ENCODE measurements at regions not wholly inside any gene's neighbourhood (a gene's known extent, or its start where the extent isn't known, plus 50 kb on each side); places are given as distances from the start of the nearest gene placed in this dataset.

DNA sequence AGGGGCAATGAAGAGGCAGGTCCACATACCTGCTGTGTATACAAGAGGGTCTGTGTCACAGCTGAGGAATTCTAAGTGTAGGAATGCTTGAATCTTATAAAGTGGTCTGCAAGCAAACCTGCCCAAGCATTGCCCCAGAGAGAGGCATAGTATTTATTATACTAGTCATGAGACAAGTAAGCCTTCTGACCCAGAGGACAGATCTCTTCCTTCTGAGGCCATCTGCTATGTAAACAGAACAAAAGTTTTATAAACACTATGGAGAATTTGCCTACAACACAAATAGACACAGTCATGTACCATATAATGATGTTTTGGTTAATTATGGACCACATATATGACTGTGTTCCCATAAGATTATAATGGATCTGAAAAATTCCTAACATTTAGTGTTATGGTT is 388.2 kb downstream of the NEBL start:
- Mint-ChIP-seq H3K27ac (ENCODE audit: unreplicated experiment) (no peak overlapping the region), H3K4me1 (ENCODE audit: low read depth, unreplicated experiment) (no peaks in the 10 kb centered on the region), H3K4me3 (ENCODE audit: unreplicated experiment) (no peak overlapping the region), H3K27me3 (ENCODE audit: unreplicated experiment) (no peaks in the 10 kb centered on the region), H3K9me3 (ENCODE audit: unreplicated experiment) (no peaks in the 10 kb centered on the region), H3K36me3 (ENCODE audit: unreplicated experiment) (no peaks in the 10 kb centered on the region)
- TF ChIP-seq, protein P1, sequence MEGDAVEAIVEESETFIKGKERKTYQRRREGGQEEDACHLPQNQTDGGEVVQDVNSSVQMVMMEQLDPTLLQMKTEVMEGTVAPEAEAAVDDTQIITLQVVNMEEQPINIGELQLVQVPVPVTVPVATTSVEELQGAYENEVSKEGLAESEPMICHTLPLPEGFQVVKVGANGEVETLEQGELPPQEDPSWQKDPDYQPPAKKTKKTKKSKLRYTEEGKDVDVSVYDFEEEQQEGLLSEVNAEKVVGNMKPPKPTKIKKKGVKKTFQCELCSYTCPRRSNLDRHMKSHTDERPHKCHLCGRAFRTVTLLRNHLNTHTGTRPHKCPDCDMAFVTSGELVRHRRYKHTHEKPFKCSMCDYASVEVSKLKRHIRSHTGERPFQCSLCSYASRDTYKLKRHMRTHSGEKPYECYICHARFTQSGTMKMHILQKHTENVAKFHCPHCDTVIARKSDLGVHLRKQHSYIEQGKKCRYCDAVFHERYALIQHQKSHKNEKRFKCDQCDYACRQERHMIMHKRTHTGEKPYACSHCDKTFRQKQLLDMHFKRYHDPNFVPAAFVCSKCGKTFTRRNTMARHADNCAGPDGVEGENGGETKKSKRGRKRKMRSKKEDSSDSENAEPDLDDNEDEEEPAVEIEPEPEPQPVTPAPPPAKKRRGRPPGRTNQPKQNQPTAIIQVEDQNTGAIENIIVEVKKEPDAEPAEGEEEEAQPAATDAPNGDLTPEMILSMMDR (IDR thresholded peaks at IDR 0.05; ENCODE audit: partially characterized antibody, unreplicated experiment): no peak
- no peak for DNase-seq

DNA sequence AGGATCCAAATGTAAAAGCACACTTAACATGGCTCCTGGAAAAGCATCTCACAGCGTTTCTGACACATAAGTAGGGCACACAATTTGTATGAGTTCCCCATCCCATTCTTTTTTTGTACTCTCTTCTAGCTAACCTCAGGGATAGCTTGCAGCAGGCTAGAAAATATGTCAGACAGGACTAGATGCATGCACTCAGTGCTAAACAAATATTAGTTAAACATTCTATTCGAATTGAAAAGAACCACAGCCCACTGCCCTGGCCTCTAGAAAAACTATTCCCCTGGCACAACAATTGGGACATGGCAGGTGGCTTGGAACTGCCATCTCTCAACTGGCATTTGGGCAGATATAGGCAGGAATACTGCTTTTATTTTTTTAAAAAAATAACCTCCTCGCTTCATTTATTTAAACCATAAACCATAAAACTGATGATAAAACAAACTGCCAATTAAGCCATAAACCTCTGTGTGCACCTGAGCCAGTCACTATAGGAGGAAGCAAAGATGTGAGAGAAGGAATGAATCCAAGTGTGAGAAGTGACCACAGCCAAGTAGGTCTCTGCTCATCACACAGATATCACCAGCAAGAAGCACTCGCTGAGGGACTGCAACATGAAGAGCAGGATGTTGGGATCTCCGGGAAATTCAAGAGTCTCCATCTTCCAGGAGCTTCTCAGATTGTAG is 394.1 kb downstream of the NEBL start:
- Mint-ChIP-seq H3K27me3 (ENCODE audit: unreplicated experiment) (peaks cover 3% of the 10 kb centered on the region), H3K4me3 (ENCODE audit: unreplicated experiment) (no peak overlapping the region), H3K9me3 (ENCODE audit: unreplicated experiment) (no peaks in the 10 kb centered on the region), H3K36me3 (ENCODE audit: unreplicated experiment) (no peaks in the 10 kb centered on the region), H3K27ac (ENCODE audit: unreplicated experiment) (no peak overlapping the region), H3K4me1 (ENCODE audit: low read depth, unreplicated experiment) (no peaks in the 10 kb centered on the region)
- DNase-seq: no peak
- TF ChIP-seq, protein P1 (IDR thresholded peaks at IDR 0.05; ENCODE audit: partially characterized antibody, unreplicated experiment): no peak

DNA sequence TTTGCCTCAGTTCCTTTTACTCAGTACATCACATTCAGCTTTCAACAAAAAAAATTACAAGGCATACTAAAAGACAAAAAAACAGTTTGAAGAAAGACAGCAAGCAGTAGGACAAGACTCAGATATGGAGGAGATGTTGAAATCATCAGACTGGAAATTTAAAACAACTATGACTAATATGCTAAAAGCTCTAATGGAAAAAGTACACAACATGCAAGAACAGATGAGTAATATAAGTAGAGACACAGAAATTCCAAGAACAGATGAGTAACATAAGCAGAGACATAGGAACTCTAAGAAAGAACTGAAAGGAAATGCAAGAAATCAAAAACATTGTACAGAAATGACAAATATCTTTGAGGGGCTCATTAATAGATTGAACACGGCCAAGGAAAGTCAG is 402.6 kb downstream of the NEBL start:
- DNase-seq: no peak

DNA sequence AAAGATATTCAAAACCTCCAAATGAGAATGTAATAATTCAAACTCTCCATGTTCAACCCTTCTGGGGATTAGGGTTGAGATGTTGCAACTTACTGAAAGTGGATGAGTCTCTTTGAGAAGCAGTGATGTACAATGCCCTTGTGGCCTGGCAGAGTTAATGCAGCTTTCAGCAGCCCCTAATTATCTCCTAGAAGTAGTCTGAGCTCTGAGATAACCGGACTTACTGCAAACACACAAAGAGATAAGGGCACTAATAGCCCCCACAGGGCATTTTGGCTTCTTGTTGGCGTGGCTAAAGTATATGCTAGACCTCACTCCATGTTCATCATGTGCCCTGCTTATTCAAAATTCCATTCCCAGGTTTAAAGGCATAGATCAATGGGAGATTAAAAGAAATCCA is 404.7 kb downstream of the NEBL start:
- Mint-ChIP-seq H3K4me3 (ENCODE audit: unreplicated experiment) (no peak overlapping the region), H3K4me1 (ENCODE audit: low read depth, unreplicated experiment) (no peaks in the 10 kb centered on the region), H3K27me3 (ENCODE audit: unreplicated experiment) (no peaks in the 10 kb centered on the region), H3K9me3 (ENCODE audit: unreplicated experiment) (no peaks in the 10 kb centered on the region), H3K36me3 (ENCODE audit: unreplicated experiment) (no peaks in the 10 kb centered on the region), H3K27ac (ENCODE audit: unreplicated experiment) (peak overlapping the region; percentile 62)
- TF ChIP-seq, protein P1 (IDR thresholded peaks at IDR 0.05; ENCODE audit: partially characterized antibody, unreplicated experiment): peak; percentile 53
- DNase-seq: no peak

More for the DNA sequence above, 402.6 kb downstream of the NEBL start:
- Mint-ChIP-seq H3K4me3 (ENCODE audit: unreplicated experiment) (no peak overlapping the region), H3K9me3 (ENCODE audit: unreplicated experiment) (no peaks in the 10 kb centered on the region), H3K36me3 (ENCODE audit: unreplicated experiment) (no peaks in the 10 kb centered on the region), H3K27me3 (ENCODE audit: unreplicated experiment) (peaks cover 1% of the 10 kb centered on the region), H3K4me1 (ENCODE audit: low read depth, unreplicated experiment) (no peaks in the 10 kb centered on the region), H3K27ac (ENCODE audit: unreplicated experiment) (no peak overlapping the region)
- TF ChIP-seq, protein P1 (IDR thresholded peaks at IDR 0.05; ENCODE audit: partially characterized antibody, unreplicated experiment): no peak

DNA sequence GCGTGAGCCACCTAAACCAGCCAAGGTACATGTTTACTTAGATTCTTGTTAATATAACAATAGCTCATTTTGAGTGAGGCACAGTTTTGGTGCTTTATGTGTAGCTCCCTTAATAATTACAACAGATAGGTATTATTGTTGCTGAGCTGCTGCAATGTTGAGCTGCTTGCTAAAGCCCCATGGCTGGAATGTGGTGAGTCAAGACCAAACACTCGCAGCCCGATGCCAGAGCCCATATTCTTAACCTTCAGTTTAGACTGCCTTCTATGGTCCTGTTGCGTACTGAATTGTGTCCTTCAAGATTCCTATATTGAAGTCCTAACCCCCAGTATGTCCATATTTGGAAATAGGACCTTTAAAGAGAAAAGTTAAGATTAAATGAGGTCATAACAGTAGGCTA is 407.1 kb downstream of the NEBL start:
- no peaks in the 10 kb centered on the region for H3K36me3 Mint-ChIP-seq (ENCODE audit: unreplicated experiment)
- H3K9me3 Mint-ChIP-seq (ENCODE audit: unreplicated experiment): no peaks in the 10 kb centered on the region
- no peak overlapping the region for H3K4me3 Mint-ChIP-seq (ENCODE audit: unreplicated experiment)
- no peak for DNase-seq
- no peak overlapping the region for H3K27ac Mint-ChIP-seq (ENCODE audit: unreplicated experiment)
- H3K27me3 Mint-ChIP-seq (ENCODE audit: unreplicated experiment): no peaks in the 10 kb centered on the region
- TF ChIP-seq, protein P1 (IDR thresholded peaks at IDR 0.05; ENCODE audit: partially characterized antibody, unreplicated experiment): no peak
- H3K4me1 Mint-ChIP-seq (ENCODE audit: low read depth, unreplicated experiment): no peaks in the 10 kb centered on the region
